ENCODE measurements at regions not wholly inside any gene's neighbourhood (a gene's known extent, or its start where the extent isn't known, plus 50 kb on each side); places are given as distances from the start of the nearest gene placed in this dataset.

DNA sequence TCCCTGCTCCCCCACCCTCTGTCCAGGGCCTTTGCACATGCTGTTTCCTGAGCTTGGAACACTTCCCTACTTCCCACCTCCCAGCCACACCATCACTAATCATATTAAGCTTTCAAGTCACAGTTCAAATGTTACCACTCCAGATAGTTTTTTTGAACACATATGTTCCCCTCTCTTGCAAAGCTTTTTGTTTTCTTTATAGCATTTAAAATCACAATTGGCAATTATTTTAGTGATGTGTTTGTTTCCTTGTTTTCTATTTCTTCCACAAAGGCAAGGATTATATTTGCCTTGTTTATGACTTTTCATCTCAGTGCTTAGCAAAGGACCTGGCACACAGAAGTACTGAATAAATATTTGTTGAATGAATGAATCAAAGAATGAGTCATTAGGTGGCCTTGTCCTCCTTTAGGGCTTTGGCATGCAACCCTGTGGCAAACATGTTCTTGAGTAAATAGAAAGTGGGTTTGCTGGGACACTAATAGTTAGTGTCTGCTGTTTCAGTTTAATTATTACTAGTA is 386.8 kb downstream of the FGF10 start:
- Histone ChIP-seq H3K4me3 (no peak overlapping the region), H3K27ac (peak overlapping the region in 2 of 3 donors; percentile 71 to 77), H3K36me3 (no peaks in the 10 kb centered on the region), H3K9me3 (no peaks in the 10 kb centered on the region), H3K27me3 (no peaks in the 10 kb centered on the region), H3K4me1 (peaks cover 0 to 50% (median 13%) of the 10 kb centered on the region in 4 donors)
- intact Hi-C loops (cut with DNase I), result no loop called here
- peak; percentile 79 to 90 (median 85) for ATAC-seq
- TF ChIP-seq, protein P1, sequence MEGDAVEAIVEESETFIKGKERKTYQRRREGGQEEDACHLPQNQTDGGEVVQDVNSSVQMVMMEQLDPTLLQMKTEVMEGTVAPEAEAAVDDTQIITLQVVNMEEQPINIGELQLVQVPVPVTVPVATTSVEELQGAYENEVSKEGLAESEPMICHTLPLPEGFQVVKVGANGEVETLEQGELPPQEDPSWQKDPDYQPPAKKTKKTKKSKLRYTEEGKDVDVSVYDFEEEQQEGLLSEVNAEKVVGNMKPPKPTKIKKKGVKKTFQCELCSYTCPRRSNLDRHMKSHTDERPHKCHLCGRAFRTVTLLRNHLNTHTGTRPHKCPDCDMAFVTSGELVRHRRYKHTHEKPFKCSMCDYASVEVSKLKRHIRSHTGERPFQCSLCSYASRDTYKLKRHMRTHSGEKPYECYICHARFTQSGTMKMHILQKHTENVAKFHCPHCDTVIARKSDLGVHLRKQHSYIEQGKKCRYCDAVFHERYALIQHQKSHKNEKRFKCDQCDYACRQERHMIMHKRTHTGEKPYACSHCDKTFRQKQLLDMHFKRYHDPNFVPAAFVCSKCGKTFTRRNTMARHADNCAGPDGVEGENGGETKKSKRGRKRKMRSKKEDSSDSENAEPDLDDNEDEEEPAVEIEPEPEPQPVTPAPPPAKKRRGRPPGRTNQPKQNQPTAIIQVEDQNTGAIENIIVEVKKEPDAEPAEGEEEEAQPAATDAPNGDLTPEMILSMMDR (IDR thresholded peaks at IDR 0.05), result no peak
- no peak for TF ChIP-seq POLR2A (IDR thresholded peaks at IDR 0.05)
- DNase-seq, result peak in 2 of 3 donors; percentile 35 to 81

GRCh38 chr5:44001675-44002380 is 387.4 kb downstream of the FGF10 start:
- no peaks in the 10 kb centered on the region for H3K9me3 ChIP-seq
- no peak overlapping the region for H3K4me3 ChIP-seq
- ATAC-seq, result peak in 2 of 4 donors; percentile 5 to 11
- no peak for TF ChIP-seq POLR2A (IDR thresholded peaks at IDR 0.05)
- TF ChIP-seq, protein P1 (IDR thresholded peaks at IDR 0.05), result no peak
- no peak for DNase-seq
- no peaks in the 10 kb centered on the region for H3K36me3 ChIP-seq
- 35% methylated on average over 2 of the region's 2 CpGs for WGBS (ENCODE audit: insufficient coverage, low coverage, low lambda C conversion rate, missing lambda C conversion rate)
- intact Hi-C loops (cut with DNase I), result no loop called here
- H3K27ac ChIP-seq, result peak overlapping the region in 2 of 3 donors; percentile 65 to 71
- H3K4me1 ChIP-seq, result peaks cover 0 to 50% (median 15%) of the 10 kb centered on the region in 4 donors
- H3K27me3 ChIP-seq, result no peaks in the 10 kb centered on the region

- Histone ChIP-seq H3K9me3 (no peaks in the 10 kb centered on the region), H3K27me3 (no peaks in the 10 kb centered on the region), H3K27ac (peak overlapping the region in 2 of 3 donors; percentile 65 to 71), H3K4me3 (no peak overlapping the region), H3K4me1 (peaks cover 0 to 50% (median 15%) of the 10 kb centered on the region in 4 donors), H3K36me3 (no peaks in the 10 kb centered on the region)
- no peak for ATAC-seq
- DNase-seq, result no peak
- intact Hi-C loops (cut with DNase I), result no loop called here
- TF ChIP-seq, protein P1 (IDR thresholded peaks at IDR 0.05), result no peak
- no peak for TF ChIP-seq POLR2A (IDR thresholded peaks at IDR 0.05)
Observed at GRCh38 chr5:44001236-44001635, 388.0 kb downstream of the FGF10 start.

DNA sequence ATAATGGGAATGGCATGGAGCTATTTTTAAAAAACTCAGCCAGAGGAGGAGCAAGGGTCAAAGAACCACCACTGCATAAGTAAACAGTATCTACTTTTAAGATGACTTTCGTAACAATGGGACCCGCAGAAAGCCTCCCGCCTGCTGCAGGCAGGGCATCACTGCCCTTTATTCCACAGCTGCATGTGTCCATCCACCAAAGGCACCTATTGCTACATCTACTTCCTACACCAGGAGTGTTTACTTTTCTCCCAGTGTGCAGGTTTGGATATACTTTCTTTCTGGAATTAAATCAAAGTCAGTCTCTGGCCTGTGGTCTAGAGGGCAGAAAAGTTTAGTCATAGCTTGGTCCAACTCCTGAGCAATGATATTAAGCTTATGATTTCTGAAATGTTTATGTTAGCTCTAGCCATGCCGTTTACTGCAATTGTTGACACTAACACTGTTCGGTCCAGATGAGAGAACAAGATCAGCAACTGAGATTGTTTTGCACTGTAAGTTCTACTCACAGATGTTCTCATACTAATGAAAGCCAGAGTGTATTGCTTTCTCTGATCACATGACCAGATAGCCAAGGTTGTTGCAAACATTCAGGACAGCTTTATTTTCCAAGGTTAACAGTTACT is 391.5 kb downstream of the FGF10 start:
- no peak overlapping the region for H3K4me3 ChIP-seq
- no peaks in the 10 kb centered on the region for H3K27me3 ChIP-seq
- 30% methylated on average over 5 of the region's 5 CpGs for WGBS (ENCODE audit: insufficient coverage, low coverage, low lambda C conversion rate, missing lambda C conversion rate)
- no peaks in the 10 kb centered on the region for H3K36me3 ChIP-seq
- H3K27ac ChIP-seq, result peak overlapping the region; percentile 37 to 69 (median 42)
- ATAC-seq, result peak; percentile 73 to 90 (median 82)
- intact Hi-C loops (cut with DNase I), result no loop called here
- H3K4me1 ChIP-seq, result peaks cover 0 to 61% (median 19%) of the 10 kb centered on the region in 4 donors
- peak; percentile 50 to 82 (median 80) for DNase-seq
- TF ChIP-seq POLR2A (IDR thresholded peaks at IDR 0.05), result no peak
- TF ChIP-seq, protein P1 (IDR thresholded peaks at IDR 0.05), result no peak
- no peaks in the 10 kb centered on the region for H3K9me3 ChIP-seq

All from right lobe of liver (tissue), 6 donors.